GM12878 (cell line): ENCODE measurements at regions not wholly inside any gene's neighbourhood (a gene's known extent, or its start where the extent isn't known, plus 50 kb on each side); places are given as distances from the start of the nearest gene placed in this dataset.

Experiments used
- ATAC-seq: fragments of 200-7000 bp; cut with Tn5 transposase; 3 replicates; pipeline ENCODE4 v1.9.1; 2020; ENCODE audit warnings: mild to moderate bottlenecking, moderate library complexity
- BruUV-seq: library from RNA; stranded (reverse); fragments of 400-500 nt; replicated peaks from 2 replicates; lab custom pipeline; 2021; lab: Mats Ljungman, UMichigan
- CTCF ChIA-PET: fragments of 300-600 bp; sonication (Branson Sonifier 250); formaldehyde crosslinking; extraction: SDS; loops from one replicate; lab custom pipeline; 2021; ENCODE audit warnings: inconsistent platforms; lab: Yijun Ruan, JAX
- POLR2A ChIA-PET: fragments of 350-600 bp; formaldehyde crosslinking; extraction: SDS; loops from one replicate; lab custom pipeline; 2021; ENCODE audit warnings: inconsistent platforms; lab: Charles Lee
- RAD21 ChIA-PET: fragments of 300-600 bp; sonication (Branson Sonifier 250); formaldehyde crosslinking; loops from one replicate; lab custom pipeline; 2023; ENCODE audit warnings: antibody characterized with exemption; ENCODE audit not compliant: unreplicated experiment; lab: Charles Lee
- SMC1A ChIA-PET: fragments of 300-600 bp; sonication (Branson Sonifier 250); formaldehyde crosslinking; loops from one replicate; lab custom pipeline; 2023; ENCODE audit not compliant: unreplicated experiment, uncharacterized antibody; lab: Charles Lee
- DNase-seq: peaks from one replicate; pipeline ENCODE4 v3.0.0-alpha.2; 2011; ENCODE audit warnings: low read depth, low spot score
- FAIRE-seq: peaks from 3 replicates; lab custom pipeline; 2011; peaks lifted over from hg19 to GRCh38; lab: Jason Lieb, UNC
- H2AFZ ChIP-seq: 2 replicates; pipeline ENCODE4 v1.6.0; 2011; ENCODE audit warnings: low read depth, low read length, control low read depth; ENCODE audit not compliant: control insufficient read depth
- H3K27ac ChIP-seq: 2 replicates; pipeline ENCODE4 v1.5.1; 2011; ENCODE audit warnings: control low read depth; ENCODE audit not compliant: control insufficient read depth, insufficient read depth
- H3K27me3 ChIP-seq, 2 experiments: replicated peaks in 1 of 2; 2 replicates each; pipeline versions ENCODE4 v1.6.0 to v1.6.1; 2011; ENCODE audit warnings: low read length in 1 of 2; ENCODE audit not compliant: control insufficient read depth in 2 of 2, insufficient read depth in 2 of 2
- H3K36me3 ChIP-seq, 2 experiments: 2 replicates each; pipeline ENCODE4 v1.5.1; 2011; ENCODE audit warnings: low read length in 1 of 2; ENCODE audit not compliant: control insufficient read depth in 2 of 2, insufficient read depth in 2 of 2
- H3K4me1 ChIP-seq: 2 replicates; pipeline ENCODE4 v1.6.1; 2011; ENCODE audit warnings: mild to moderate bottlenecking, low read length, moderate library complexity, mixed read lengths; ENCODE audit not compliant: control insufficient read depth, insufficient read depth
- H3K4me2 ChIP-seq: 2 replicates; pipeline ENCODE4 v1.6.0; 2011; ENCODE audit warnings: control low read depth; ENCODE audit not compliant: control insufficient read depth, insufficient read depth
- H3K4me3 ChIP-seq: fragments of 200-600 bp; sonication (generic); 2 replicates; pipeline ENCODE4 v1.5.1; 2016
- H3K79me2 ChIP-seq: 2 replicates; pipeline ENCODE4 v1.6.0; 2011; ENCODE audit warnings: low read length; ENCODE audit not compliant: control insufficient read depth, insufficient read depth
- H3K9ac ChIP-seq: 2 replicates; pipeline ENCODE4 v1.8.0; 2011; ENCODE audit warnings: low read length, control low read depth, mixed read lengths; ENCODE audit not compliant: control insufficient read depth, insufficient read depth
- H3K9me3 ChIP-seq: replicated peaks from 3 replicates; pipeline ENCODE4 v1.5.1; 2011; ENCODE audit warnings: mild to moderate bottlenecking, low read length; ENCODE audit not compliant: control insufficient read depth, insufficient read depth
- H4K20me1 ChIP-seq: 2 replicates; pipeline ENCODE4 v1.6.0; 2011; ENCODE audit not compliant: control insufficient read depth, insufficient read depth
- EGR1 ChIP-seq, 2 experiments: IDR thresholded peaks; 1 replicate in 1 of 2; 2 replicates in 1 of 2; pipeline ENCODE4 v1.6.1; 2011 to 2012; ENCODE audit warnings: low read depth in 2 of 2, low read length in 2 of 2, borderline replicate concordance in 1 of 2, mild to moderate bottlenecking in 1 of 2, moderate library complexity in 1 of 2
- HDAC2 ChIP-seq: fragments of 200-600 bp; sonication (generic); IDR thresholded peaks from 2 replicates; pipeline ENCODE4 v1.6.1; 2017
- RBBP5 ChIP-seq: fragments of 200-600 bp; sonication (generic); conservative IDR thresholded peaks from 2 replicates; pipeline ENCODE4 v1.6.1; 2016
- RCOR1 ChIP-seq: conservative IDR thresholded peaks from 2 replicates; pipeline ENCODE4 v1.6.1; 2012; ENCODE audit warnings: low read depth, low read length, improper control_type of control experiment
- SREBF2 ChIP-seq: IDR thresholded peaks from 2 replicates; pipeline ENCODE4 v1.6.1; 2012; ENCODE audit warnings: mild to moderate bottlenecking, low read length
- SRF ChIP-seq, 2 experiments: IDR thresholded peaks; 2 replicates each; pipeline ENCODE4 v1.6.1; 2011; ENCODE audit warnings: low read depth in 2 of 2, low read length in 2 of 2, mild to moderate bottlenecking in 1 of 2, moderate library complexity in 1 of 2
- SUZ12 ChIP-seq: fragments of 200-600 bp; sonication (generic); IDR thresholded peaks from one replicate; pipeline ENCODE4 v1.6.1; 2018; ENCODE audit warnings: antibody characterized with exemption, mild to moderate bottlenecking; ENCODE audit not compliant: unreplicated experiment
- TARDBP ChIP-seq: IDR thresholded peaks from 2 replicates; pipeline ENCODE4 v1.6.1; 2016; ENCODE audit warnings: borderline replicate concordance
- ZBTB11 ChIP-seq: fragments of 450-650 bp; formaldehyde crosslinking; IDR thresholded peaks from 2 replicates; pipeline ENCODE4 v1.5.0; 2022; ENCODE audit warnings: mild to moderate bottlenecking, missing genetic modification characterization
- ZNF24 ChIP-seq: fragments of 450-650 bp; IDR thresholded peaks from 2 replicates; pipeline ENCODE4 v1.6.1; 2017; ENCODE audit warnings: antibody characterized with exemption, mild to moderate bottlenecking
- WGBS: methylation state at CpG from one replicate; pipeline ENCODE4 v1.1.6; 2016; ENCODE audit warnings: low lambda C conversion rate; ENCODE audit not compliant: insufficient replicate concordance, insufficient coverage; ENCODE audit errors: missing lambda C conversion rate; 5-methylcytosine and 5-hydroxymethylcytosine counted together
- in situ Hi-C: fragments of 300-500 bp; cut with MboI; formaldehyde crosslinking; loops from 9 replicates; pipeline ENCODE4 v1.14.3; 2018; ENCODE audit warnings: mixed read lengths
- intact Hi-C: fragments of 100-400 bp; cut with micrococcal nuclease; formaldehyde crosslinking; loops from one replicate; pipeline ENCODE4 v1.14.2; 2022; ENCODE audit not compliant: unreplicated experiment

GRCh38 chr7:156490021-156490800 is 150.4 kb upstream of the RNF32 start:
- DNase-seq = no peak
- Histone ChIP-seq H3K27me3 (no peaks in the 10 kb centered on the region), H3K36me3 (no peaks in the 10 kb centered on the region), H3K27ac (no peak overlapping the region), H3K79me2 (no peaks in the 10 kb centered on the region), H3K4me1 (no peaks in the 10 kb centered on the region), H3K9me3 (no peaks in the 10 kb centered on the region), H4K20me1 (no peaks in the 10 kb centered on the region), H3K4me2 (no peak overlapping the region), H3K4me3 (no peak overlapping the region), H2AFZ (no peak overlapping the region), H3K9ac (no peak overlapping the region)
- intact Hi-C loops = no loop called here
- ChIA-PET SMC1A (no interaction called here), CTCF (no interaction called here), POLR2A (no interaction called here), RAD21 (no interaction called here)
- in situ Hi-C loops = no loop called here
- WGBS = 52% methylated on average over 8 of the region's 8 CpGs
- no TSS peak for BruUV-seq
- no peak for FAIRE-seq
- TF ChIP-seq SUZ12 (no peak), RCOR1 (no peak), SRF (IDR thresholded peaks at IDR 0.05; ENCODE audit: low read depth in 2 of 2, low read length in 2 of 2) (no peak), TARDBP (no peak), ZBTB11 (no peak), EGR1 (IDR thresholded peaks at IDR 0.05; ENCODE audit: borderline replicate concordance in 1 of 2, low read depth in 2 of 2, low read length in 2 of 2) (no peak), ZNF24 (no peak), RBBP5 (no peak), SREBF2 (no peak), HDAC2 (no peak)
- no peak for ATAC-seq
